Progenitor cell of endocrine pancreas (in vitro differentiated cells): ENCODE measurements at regions not wholly inside any gene's neighbourhood (a gene's known extent, or its start where the extent isn't known, plus 50 kb on each side); places are given as distances from the start of the nearest gene placed in this dataset.

Experiments
- DNase-seq: peaks from one replicate; pipeline ENCODE4 v3.0.0; 2021; ENCODE audit warnings: low spot score; ENCODE audit not compliant: unreplicated experiment
- H3K27ac Mint-ChIP-seq: 2 replicates; pipeline ENCODE4 v1.8.0; 2021; ENCODE audit warnings: mild to moderate bottlenecking, moderate library complexity, mixed read lengths
- H3K27me3 Mint-ChIP-seq: 2 replicates; pipeline ENCODE4 v1.8.0; 2021; ENCODE audit warnings: mixed read lengths
- H3K36me3 Mint-ChIP-seq: 2 replicates; pipeline ENCODE4 v1.8.0; 2022; ENCODE audit warnings: mixed read lengths; ENCODE audit not compliant: insufficient read depth
- H3K4me1 Mint-ChIP-seq: 2 replicates; pipeline ENCODE4 v1.8.0; 2021; ENCODE audit warnings: low read depth, mixed read lengths
- H3K4me3 Mint-ChIP-seq: 2 replicates; pipeline ENCODE4 v1.8.0; 2021; ENCODE audit warnings: low read depth, mild to moderate bottlenecking, moderate library complexity, mixed read lengths
- H3K9me3 Mint-ChIP-seq: 2 replicates; pipeline ENCODE4 v1.8.0; 2021; ENCODE audit warnings: low read depth, mixed read lengths
- CTCF ChIP-seq: fragments of 200-600 bp; sonication (generic); IDR thresholded peaks from one replicate; pipeline ENCODE4 v1.5.0; 2021; ENCODE audit warnings: antibody characterized with exemption, mild to moderate bottlenecking; ENCODE audit not compliant: unreplicated experiment

DNA sequence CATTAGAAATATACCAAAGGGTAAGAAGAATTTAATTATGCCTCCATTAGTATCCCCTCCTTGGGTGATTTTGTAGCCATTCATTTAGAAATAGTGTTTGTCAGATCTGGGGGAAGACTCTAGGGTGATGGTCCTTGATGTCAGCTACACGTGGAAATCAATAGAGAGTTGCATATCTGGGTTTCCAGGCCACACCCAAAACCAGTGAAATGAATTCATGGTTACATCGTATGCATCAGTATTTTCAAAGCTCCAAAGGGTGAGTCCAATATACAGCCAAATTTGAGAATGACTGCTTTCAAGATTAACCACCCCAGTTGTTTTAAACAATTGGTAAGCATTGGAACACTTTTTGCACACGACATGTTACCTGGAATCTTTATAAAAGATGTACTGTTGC is 173.4 kb upstream of the SGCD start:
- DNase-seq: no peak

GRCh38 chr5:156154757-156155156 is 172.2 kb upstream of the SGCD start:
- no peak overlapping the region for H3K27ac Mint-ChIP-seq
- TF ChIP-seq CTCF: no peak
- no peak for DNase-seq
- no peaks in the 10 kb centered on the region for H3K27me3 Mint-ChIP-seq
- H3K4me1 Mint-ChIP-seq: peaks cover 9% of the 10 kb centered on the region
- no peaks in the 10 kb centered on the region for H3K36me3 Mint-ChIP-seq
- H3K9me3 Mint-ChIP-seq: no peaks in the 10 kb centered on the region
- H3K4me3 Mint-ChIP-seq: no peak overlapping the region

More for the DNA sequence above, 173.4 kb upstream of the SGCD start:
- no peak overlapping the region for H3K4me3 Mint-ChIP-seq
- no peaks in the 10 kb centered on the region for H3K36me3 Mint-ChIP-seq
- H3K9me3 Mint-ChIP-seq: no peaks in the 10 kb centered on the region
- peaks cover 9% of the 10 kb centered on the region for H3K4me1 Mint-ChIP-seq
- no peak overlapping the region for H3K27ac Mint-ChIP-seq
- no peaks in the 10 kb centered on the region for H3K27me3 Mint-ChIP-seq
- no peak for TF ChIP-seq CTCF

DNA sequence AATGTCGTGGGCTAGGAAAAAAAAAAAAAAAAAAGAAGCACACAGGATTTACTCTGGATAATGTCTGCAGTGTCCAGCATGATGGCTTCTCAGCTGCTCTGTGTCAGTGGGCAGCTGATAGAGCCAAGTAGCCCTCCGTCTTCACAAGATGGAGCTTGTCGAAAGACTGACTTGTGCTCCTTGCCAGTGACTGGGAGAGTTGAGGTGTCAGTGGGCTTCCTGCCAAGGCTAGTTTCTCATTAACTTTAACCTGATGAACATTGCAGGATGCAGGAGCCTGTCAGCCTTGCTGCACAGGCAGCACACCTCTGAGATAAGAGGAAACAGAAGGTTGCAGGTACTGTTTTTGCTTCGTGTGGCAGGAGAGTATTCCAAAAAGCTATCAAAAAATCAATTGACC is 171.4 kb upstream of the SGCD start:
- H3K4me3 Mint-ChIP-seq: no peak overlapping the region
- H3K36me3 Mint-ChIP-seq: no peaks in the 10 kb centered on the region

GRCh38 chr5:156164306-156164705 is 162.7 kb upstream of the SGCD start:
- Mint-ChIP-seq H3K4me1 (peaks cover 1% of the 10 kb centered on the region), H3K27ac (no peak overlapping the region), H3K27me3 (no peaks in the 10 kb centered on the region), H3K36me3 (no peaks in the 10 kb centered on the region), H3K9me3 (no peaks in the 10 kb centered on the region), H3K4me3 (no peak overlapping the region)
- no peak for TF ChIP-seq CTCF
- no peak for DNase-seq

More for the DNA sequence above, 171.4 kb upstream of the SGCD start:
- no peak for DNase-seq
- no peaks in the 10 kb centered on the region for H3K9me3 Mint-ChIP-seq
- TF ChIP-seq CTCF: no peak
- H3K27me3 Mint-ChIP-seq: no peaks in the 10 kb centered on the region
- no peak overlapping the region for H3K27ac Mint-ChIP-seq
- H3K4me1 Mint-ChIP-seq: peaks cover 9% of the 10 kb centered on the region

DNA sequence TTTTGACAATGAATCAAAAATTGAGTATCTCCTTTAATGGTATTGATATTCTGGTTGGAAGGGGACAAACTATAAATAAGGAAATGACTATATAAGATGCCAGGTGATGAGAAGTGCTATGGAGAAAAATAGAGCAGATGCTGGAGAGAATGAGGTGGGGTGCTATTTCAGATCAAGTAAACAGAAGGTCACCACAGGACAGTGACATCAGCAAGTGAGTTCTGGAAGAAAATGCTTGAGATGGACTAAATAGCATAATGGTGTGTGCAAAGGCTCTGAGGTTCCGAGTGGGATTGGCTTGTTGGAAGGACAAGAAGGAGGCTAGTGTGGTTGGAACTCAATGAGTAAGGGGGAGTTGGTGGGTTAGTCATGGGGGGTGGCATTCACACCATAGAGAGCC is 157.5 kb upstream of the SGCD start:
- no peaks in the 10 kb centered on the region for H3K27me3 Mint-ChIP-seq
- no peak for DNase-seq
- no peak for TF ChIP-seq CTCF
- H3K4me1 Mint-ChIP-seq: peaks cover 1% of the 10 kb centered on the region
- no peak overlapping the region for H3K4me3 Mint-ChIP-seq
- no peaks in the 10 kb centered on the region for H3K36me3 Mint-ChIP-seq
- no peaks in the 10 kb centered on the region for H3K9me3 Mint-ChIP-seq
- H3K27ac Mint-ChIP-seq: no peak overlapping the region
